DOHH2 (cell line): ENCODE measurements at regions not wholly inside any gene's neighbourhood (a gene's known extent, or its start where the extent isn't known, plus 50 kb on each side); places are given as distances from the start of the nearest gene placed in this dataset.

Experiments used
- H3F3A ChIP-seq: fragments of 200-600 bp; sonication (generic), shearing (Covaris generic); 2 replicates; pipeline ENCODE4 v1.6.0; 2016; ENCODE audit warnings: antibody characterized with exemption, mild to moderate bottlenecking; ENCODE audit not compliant: control insufficient read depth, insufficient read depth
- H3K27ac ChIP-seq: fragments of 200-600 bp; sonication (generic); 2 replicates; pipeline ENCODE4 v1.5.1; 2014; ENCODE audit warnings: low read depth, mild to moderate bottlenecking, low read length, moderate library complexity
- H3K27me3 ChIP-seq: fragments of 200-600 bp; sonication (generic); 2 replicates; pipeline ENCODE4 v1.6.1; 2014; ENCODE audit warnings: mild to moderate bottlenecking, low read length, mixed read lengths; ENCODE audit not compliant: control insufficient read depth
- H3K36me3 ChIP-seq: fragments of 200-600 bp; sonication (generic); 2 replicates; pipeline ENCODE4 v1.6.1; 2014; ENCODE audit warnings: mild to moderate bottlenecking, low read length, moderate library complexity, mixed read lengths; ENCODE audit not compliant: control insufficient read depth
- H3K4me1 ChIP-seq: fragments of 200-600 bp; sonication (generic); 2 replicates; pipeline ENCODE4 v1.6.1; 2014; ENCODE audit warnings: mild to moderate bottlenecking, low read length, mixed read lengths; ENCODE audit not compliant: control insufficient read depth
- H3K4me2 ChIP-seq: fragments of 200-600 bp; sonication (generic); 2 replicates; pipeline ENCODE4 v1.6.0; 2014; ENCODE audit warnings: mild to moderate bottlenecking, low read length, moderate library complexity
- H3K4me3 ChIP-seq: fragments of 200-600 bp; sonication (generic); 2 replicates; pipeline ENCODE4 v1.5.1; 2014; ENCODE audit warnings: mild to moderate bottlenecking, low read length, mixed read lengths
- H3K79me2 ChIP-seq: fragments of 200-600 bp; sonication (generic); 2 replicates; pipeline ENCODE4 v1.6.1; 2014; ENCODE audit warnings: mild to moderate bottlenecking, low read length, mixed read lengths; ENCODE audit not compliant: control insufficient read depth
- H3K9me2 ChIP-seq: fragments of 200-600 bp; sonication (generic); replicated peaks from 2 replicates; pipeline ENCODE4 v1.6.1; 2014; ENCODE audit warnings: mild to moderate bottlenecking, low read length, mixed read lengths; ENCODE audit not compliant: control insufficient read depth
- H3K9me3 ChIP-seq: fragments of 200-600 bp; sonication (generic); 2 replicates; pipeline ENCODE4 v1.6.1; 2014; ENCODE audit warnings: antibody characterized with exemption, low read length, mixed read lengths; ENCODE audit not compliant: control insufficient read depth, insufficient read depth
- H4K20me1 ChIP-seq: fragments of 200-600 bp; sonication (generic); 2 replicates; pipeline ENCODE4 v1.6.0; 2014; ENCODE audit warnings: low read depth, mild to moderate bottlenecking, antibody characterized with exemption, low read length, moderate library complexity; ENCODE audit not compliant: control insufficient read depth, insufficient read depth
- EZH2phosphoT487 ChIP-seq: fragments of 200-600 bp; sonication (generic); IDR thresholded peaks from 2 replicates; pipeline ENCODE4 v1.6.1; 2017; ENCODE audit warnings: borderline replicate concordance, mild to moderate bottlenecking, antibody characterized with exemption, low read length, moderate library complexity, mixed read lengths
- TF ChIP-seq, protein P1 (sequence below): fragments of 200-600 bp; sonication (generic); IDR thresholded peaks from one replicate; pipeline ENCODE4 v1.5.1; 2014; ENCODE audit warnings: antibody characterized with exemption, mild to moderate bottlenecking, low read depth, low read length; ENCODE audit not compliant: poor library complexity, severe bottlenecking

DNA sequence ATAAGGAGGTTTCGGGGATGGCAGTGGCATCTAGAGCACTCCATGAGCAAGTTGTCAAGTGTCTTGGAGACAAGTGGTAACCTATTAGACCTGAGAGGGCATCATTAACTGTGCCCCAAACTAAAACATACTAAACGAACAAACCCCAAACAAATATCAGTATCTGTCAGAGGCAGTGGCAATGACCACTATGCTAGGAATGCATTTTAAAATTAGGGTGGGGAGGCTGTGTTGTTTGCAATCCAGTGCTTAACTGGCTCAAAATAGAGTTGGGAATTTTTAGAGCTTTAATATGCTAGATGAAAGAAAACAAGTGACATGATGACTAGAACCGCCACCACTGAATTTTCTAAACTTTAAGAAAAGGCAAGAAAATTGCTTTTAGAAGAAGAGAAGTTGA is 51.8 kb upstream of the TPRG1 start:
- Histone ChIP-seq H3K4me1 (no peaks in the 10 kb centered on the region), H3K9me3 (no peaks in the 10 kb centered on the region), H3K79me2 (no peaks in the 10 kb centered on the region), H3K27me3 (0 out of 2 replicates have a peak, but pooled peaks cover 2% of the 10 kb centered on the region), H4K20me1 (no peaks in the 10 kb centered on the region), H3K27ac (no peak overlapping the region), H3K36me3 (no peaks in the 10 kb centered on the region), H3F3A (no peaks in the 10 kb centered on the region), H3K4me3 (no peak overlapping the region), H3K9me2 (no peaks in the 10 kb centered on the region), H3K4me2 (no peak overlapping the region)
- no peak for TF ChIP-seq EZH2phosphoT487
- TF ChIP-seq, protein P1, sequence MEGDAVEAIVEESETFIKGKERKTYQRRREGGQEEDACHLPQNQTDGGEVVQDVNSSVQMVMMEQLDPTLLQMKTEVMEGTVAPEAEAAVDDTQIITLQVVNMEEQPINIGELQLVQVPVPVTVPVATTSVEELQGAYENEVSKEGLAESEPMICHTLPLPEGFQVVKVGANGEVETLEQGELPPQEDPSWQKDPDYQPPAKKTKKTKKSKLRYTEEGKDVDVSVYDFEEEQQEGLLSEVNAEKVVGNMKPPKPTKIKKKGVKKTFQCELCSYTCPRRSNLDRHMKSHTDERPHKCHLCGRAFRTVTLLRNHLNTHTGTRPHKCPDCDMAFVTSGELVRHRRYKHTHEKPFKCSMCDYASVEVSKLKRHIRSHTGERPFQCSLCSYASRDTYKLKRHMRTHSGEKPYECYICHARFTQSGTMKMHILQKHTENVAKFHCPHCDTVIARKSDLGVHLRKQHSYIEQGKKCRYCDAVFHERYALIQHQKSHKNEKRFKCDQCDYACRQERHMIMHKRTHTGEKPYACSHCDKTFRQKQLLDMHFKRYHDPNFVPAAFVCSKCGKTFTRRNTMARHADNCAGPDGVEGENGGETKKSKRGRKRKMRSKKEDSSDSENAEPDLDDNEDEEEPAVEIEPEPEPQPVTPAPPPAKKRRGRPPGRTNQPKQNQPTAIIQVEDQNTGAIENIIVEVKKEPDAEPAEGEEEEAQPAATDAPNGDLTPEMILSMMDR = no peak

DNA sequence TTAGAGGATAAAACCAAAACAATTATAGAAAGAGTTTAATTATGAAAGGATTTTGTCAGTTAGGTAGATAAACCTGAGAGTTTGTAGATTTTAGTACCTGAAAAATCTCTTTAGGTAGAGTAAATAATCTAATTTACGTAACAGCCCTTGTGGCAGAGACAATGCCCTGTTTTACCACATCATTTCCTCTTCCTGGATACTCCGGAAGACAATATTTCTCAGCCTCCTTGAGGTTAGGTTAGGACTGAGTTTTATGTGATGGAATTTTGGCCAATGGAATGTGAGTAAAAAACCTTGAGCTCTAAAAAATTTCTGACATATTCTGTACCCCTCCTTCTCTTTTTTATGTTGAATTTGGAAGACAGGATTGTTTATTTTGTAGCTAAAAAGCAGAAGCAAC is 50.7 kb upstream of the TPRG1 start:
- TF ChIP-seq, protein P1 = no peak
- TF ChIP-seq EZH2phosphoT487 = no peak
- H3K4me2 ChIP-seq = no peak overlapping the region
- no peak overlapping the region for H3K27ac ChIP-seq
- H3K4me1 ChIP-seq = no peaks in the 10 kb centered on the region
- H3K79me2 ChIP-seq = no peaks in the 10 kb centered on the region
- no peak overlapping the region for H3K4me3 ChIP-seq
- 0 out of 2 replicates have a peak, but pooled peaks cover 2% of the 10 kb centered on the region for H3K27me3 ChIP-seq
- H3K9me2 ChIP-seq = no peaks in the 10 kb centered on the region
- no peaks in the 10 kb centered on the region for H3F3A ChIP-seq
- no peaks in the 10 kb centered on the region for H4K20me1 ChIP-seq
- H3K36me3 ChIP-seq = no peaks in the 10 kb centered on the region
- no peaks in the 10 kb centered on the region for H3K9me3 ChIP-seq
